Liver (tissue), 3 donors: ENCODE measurements at regions not wholly inside any gene's neighbourhood (a gene's known extent, or its start where the extent isn't known, plus 50 kb on each side); places are given as distances from the start of the nearest gene placed in this dataset.
"Not testable (repeated sequence)": the region's sequence is repeated elsewhere in the genome, so short reads cannot be mapped to it uniquely, and the experiment has no call there.

Source experiments
- CTCF ChIP-seq: fragments of 150-350 bp; IDR thresholded peaks from 2 replicates; pipeline ENCODE4 v1.5.1; 2017; ENCODE audit warnings: improper control_type of control experiment, low read depth, low read length; ENCODE audit not compliant: missing input control
- TF ChIP-seq, protein P1 (sequence below): IDR thresholded peaks from 2 replicates; pipeline ENCODE4 v1.6.1; 2016; ENCODE audit warnings: antibody characterized with exemption
- donor health status: healthy.
- donor health status: healthy.

- not testable (repeated sequence) for TF ChIP-seq CTCF
- TF ChIP-seq, protein P1, sequence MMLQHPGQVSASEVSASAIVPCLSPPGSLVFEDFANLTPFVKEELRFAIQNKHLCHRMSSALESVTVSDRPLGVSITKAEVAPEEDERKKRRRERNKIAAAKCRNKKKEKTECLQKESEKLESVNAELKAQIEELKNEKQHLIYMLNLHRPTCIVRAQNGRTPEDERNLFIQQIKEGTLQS, result not testable (repeated sequence)
Measured at GRCh38 chr21:5019120-5019519, 5502.3 kb upstream of the TPTE start.
